ENCODE measurements at regions not wholly inside any gene's neighbourhood (a gene's known extent, or its start where the extent isn't known, plus 50 kb on each side); places are given as distances from the start of the nearest gene placed in this dataset.
"Not testable (repeated sequence)": the region's sequence is repeated elsewhere in the genome, so short reads cannot be mapped to it uniquely, and the experiment has no call there.

DNA sequence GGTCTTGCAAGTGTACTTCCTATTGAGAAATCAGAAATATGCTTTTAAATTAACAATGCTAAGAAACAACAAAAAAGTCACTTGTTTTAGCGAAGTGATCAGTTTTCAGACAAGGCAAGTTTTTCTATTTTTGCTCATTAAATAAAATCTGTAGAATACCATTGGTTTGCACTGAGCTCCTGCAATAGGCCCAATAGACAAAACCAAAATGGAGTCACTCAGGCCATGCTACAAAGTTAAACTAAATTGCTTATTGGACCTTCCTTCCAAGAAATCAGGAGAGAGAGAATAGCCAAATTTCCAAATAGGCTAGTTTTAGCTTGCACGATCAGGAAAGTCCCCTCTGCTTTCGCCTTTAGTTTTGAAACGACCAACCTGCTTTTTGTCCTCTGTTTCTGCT is 73.4 kb upstream of the SLC13A1 start:
- DNase-seq: no peak
- in situ Hi-C loops (cut with HindIII; ENCODE audit: low pct_ligation_motif_present, low pct_unique_long_range_greater_than_20kb, low sequenced_read_pairs): no loop called here

DNA sequence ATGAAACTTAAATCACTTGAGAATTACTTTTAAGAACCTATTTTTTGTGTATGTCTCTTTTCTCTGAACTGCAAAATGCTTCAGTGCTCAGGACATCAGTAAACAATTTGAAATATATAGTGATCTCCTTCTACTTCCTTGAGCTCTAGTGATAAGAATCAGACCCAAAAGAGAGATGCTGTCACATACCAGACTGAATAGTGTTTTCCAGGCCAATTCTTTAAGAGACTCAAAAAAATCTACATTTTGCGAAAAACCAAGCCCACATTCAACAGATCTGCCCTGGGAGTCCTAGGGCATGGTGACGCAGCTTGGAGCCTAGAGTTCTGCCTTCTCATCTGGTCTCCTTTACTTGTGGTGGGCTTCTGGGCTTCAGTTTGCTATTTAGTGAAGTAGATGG is 72.1 kb upstream of the SLC13A1 start:
- DNase-seq: no peak
- in situ Hi-C loops (cut with HindIII; ENCODE audit: low pct_ligation_motif_present, low pct_unique_long_range_greater_than_20kb, low sequenced_read_pairs): no loop called here

DNA sequence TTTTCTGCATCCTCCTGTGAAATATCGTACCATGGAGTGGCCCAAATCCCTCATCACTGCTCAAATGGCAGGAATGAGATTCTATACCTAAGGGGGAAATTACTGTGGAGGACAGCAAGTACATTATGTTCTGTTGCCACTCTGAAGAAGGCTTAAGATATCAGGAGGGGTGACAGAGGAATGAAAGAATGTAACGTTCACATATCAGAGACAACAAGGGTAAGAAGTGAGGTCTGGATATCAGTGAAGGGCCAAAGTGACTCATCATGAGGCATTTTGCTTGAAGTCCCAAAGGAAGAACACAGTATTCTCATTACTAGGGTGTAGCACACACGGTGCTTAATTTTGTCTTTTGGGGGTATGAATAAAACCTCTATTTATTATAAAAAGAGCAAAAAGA is 71.5 kb upstream of the SLC13A1 start:
- DNase-seq: peak; percentile 21
- in situ Hi-C loops (cut with HindIII; ENCODE audit: low pct_ligation_motif_present, low pct_unique_long_range_greater_than_20kb, low sequenced_read_pairs): no loop called here

DNA sequence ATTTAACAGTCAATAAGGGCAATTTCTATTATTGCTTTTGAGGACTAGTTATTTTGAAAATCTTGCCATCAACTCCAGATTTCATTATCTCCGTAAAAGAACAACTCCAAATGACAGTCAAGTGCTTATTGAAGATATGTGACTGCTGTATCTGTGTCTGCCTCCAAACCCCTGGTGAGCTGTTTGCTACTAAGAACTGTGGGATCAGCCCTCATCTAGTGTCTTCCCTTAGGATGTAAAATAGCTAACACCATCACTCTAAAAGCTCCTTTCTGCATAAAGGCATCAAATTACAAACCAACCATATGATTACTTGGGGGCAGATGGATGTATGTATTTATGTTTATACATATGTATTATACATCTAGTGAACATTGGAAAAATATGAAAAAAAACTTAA is 70.8 kb upstream of the SLC13A1 start:
- DNase-seq: no peak
- in situ Hi-C loops (cut with HindIII; ENCODE audit: low pct_ligation_motif_present, low pct_unique_long_range_greater_than_20kb, low sequenced_read_pairs): no loop called here

DNA sequence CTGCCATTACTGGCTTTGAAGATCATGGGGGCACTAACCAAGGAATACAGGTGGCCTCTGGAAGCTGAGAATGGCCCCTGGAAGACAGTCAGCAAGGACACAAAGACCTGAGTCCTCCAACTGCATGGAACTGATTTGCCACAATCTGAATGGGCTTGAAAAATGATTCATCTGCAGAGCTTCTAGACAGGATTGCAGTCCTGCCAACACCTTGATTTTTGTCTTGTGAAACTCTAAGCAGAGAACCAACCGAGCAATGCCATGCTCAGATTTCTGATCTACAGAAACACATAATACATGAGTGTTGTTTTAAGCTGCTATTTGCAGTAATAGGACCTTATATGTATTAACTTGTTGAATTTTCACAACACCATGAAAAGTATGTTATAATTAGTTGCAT is 66.1 kb upstream of the SLC13A1 start:
- no peak for DNase-seq
- in situ Hi-C loops (cut with HindIII; ENCODE audit: low pct_ligation_motif_present, low pct_unique_long_range_greater_than_20kb, low sequenced_read_pairs): no loop called here

DNA sequence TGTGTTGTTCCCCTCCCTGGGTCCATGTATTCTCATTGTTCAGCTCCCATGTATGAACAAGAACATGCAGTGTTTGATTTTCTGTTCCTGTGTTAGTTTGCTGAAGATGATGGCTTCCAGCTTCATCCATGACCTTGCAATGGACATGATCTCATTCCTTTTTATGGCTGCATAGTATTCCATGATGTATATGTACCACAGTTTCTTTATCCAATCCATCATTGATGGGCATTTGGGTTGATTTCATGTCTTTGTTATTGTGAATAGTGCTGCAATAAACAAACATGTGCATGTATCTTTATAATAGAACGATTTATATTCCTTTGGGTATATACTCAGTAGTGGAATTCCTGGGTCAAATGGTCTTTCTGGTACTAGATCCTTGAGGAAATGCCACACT is 65.1 kb upstream of the SLC13A1 start:
- in situ Hi-C loops (cut with HindIII; ENCODE audit: low pct_ligation_motif_present, low pct_unique_long_range_greater_than_20kb, low sequenced_read_pairs); DNase-seq: not testable (repeated sequence)

DNA sequence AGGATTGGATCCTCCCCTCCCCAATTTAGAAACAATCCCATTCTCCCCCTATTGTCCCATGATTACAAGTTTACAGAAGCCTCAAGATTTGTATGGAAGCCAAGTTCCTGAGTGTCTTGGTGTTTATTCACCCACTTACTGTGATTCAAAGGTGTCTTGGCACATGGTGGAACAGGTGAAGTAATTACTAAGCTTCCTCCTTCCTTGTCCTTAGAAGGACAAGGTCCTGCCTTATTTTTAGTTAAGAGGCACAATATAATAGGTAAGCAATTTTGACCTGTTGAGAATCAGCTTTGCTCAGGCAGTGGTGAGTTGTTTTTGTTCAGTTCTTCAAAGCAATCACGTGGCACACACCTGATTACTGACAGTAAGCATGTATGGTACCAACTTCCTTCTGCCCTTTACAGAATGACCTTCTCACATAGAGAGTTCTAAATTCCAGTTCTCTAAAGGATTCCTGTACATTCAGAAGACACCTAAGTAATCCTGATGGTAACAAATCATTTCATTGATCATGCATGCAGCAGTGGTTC is 60.7 kb upstream of the SLC13A1 start:
- DNase-seq: no peak
- in situ Hi-C loops (cut with HindIII; ENCODE audit: low pct_ligation_motif_present, low pct_unique_long_range_greater_than_20kb, low sequenced_read_pairs): no loop called here

DNA sequence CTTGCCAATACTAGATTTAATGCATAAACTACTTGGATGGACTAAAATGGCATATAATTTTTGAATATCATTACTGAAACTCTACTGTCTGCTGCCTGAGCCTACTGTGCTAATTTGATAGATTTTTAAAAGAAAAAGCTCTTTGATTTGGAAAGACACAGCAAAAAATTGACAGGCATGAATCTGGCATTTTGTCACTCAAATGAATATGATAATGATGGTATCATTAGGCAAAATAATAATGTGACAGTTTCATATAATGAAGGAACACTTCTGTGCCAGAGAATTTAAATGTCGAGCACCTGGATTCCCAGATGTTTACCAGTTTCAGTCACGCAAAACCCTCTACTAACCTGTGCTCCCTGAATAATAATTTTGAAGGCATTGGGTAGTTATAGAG is 60.0 kb upstream of the SLC13A1 start:
- no peak for DNase-seq
- in situ Hi-C loops (cut with HindIII; ENCODE audit: low pct_ligation_motif_present, low pct_unique_long_range_greater_than_20kb, low sequenced_read_pairs): no loop called here
